ENCODE measurements at regions not wholly inside any gene's neighbourhood (a gene's known extent, or its start where the extent isn't known, plus 50 kb on each side); places are given as distances from the start of the nearest gene placed in this dataset.

GRCh38 chr4:160809576-160809975 lies 1354.2 kb downstream of the FSTL5 start:
- H4K20me1 ChIP-seq (replicated peaks in 1 of 2; ENCODE audit: control insufficient read depth in 1 of 2, insufficient read depth in 2 of 2, low read length in 2 of 2), result no peaks in the 10 kb centered on the region
- H3K4me2 ChIP-seq (ENCODE audit: insufficient read depth in 1 of 2, low read depth in 2 of 2, low read length in 2 of 2), result no peak overlapping the region
- no peak overlapping the region for H3K4me3 ChIP-seq (ENCODE audit: extremely low read depth in 1 of 4, insufficient read depth in 2 of 4, low read depth in 3 of 4, low read length in 4 of 4)
- H4K8ac ChIP-seq (ENCODE audit: extremely low read depth, insufficient read depth, low read length), result no peak overlapping the region
- no peaks in the 10 kb centered on the region for H3K79me1 ChIP-seq (ENCODE audit: low read depth, low read length)
- H3K4me1 ChIP-seq (replicated peaks in 1 of 4; ENCODE audit: control insufficient read depth in 3 of 4, insufficient read depth in 4 of 4, low read length in 3 of 4), result no peaks in the 10 kb centered on the region
- no peaks in the 10 kb centered on the region for H3K9me3 ChIP-seq (ENCODE audit: insufficient read depth in 2 of 2, low read depth in 1 of 2, low read length in 1 of 2)
- CTCF ChIA-PET (ENCODE audit: partially characterized antibody), result no interaction called here
- no peak overlapping the region for H3K27ac ChIP-seq (ENCODE audit: low read depth, low read length)
- H2BK15ac ChIP-seq (ENCODE audit: low read length), result no peak overlapping the region
- no peak overlapping the region for H3K9ac ChIP-seq (replicated peaks in 1 of 4; ENCODE audit: extremely low read depth in 1 of 4, low read depth in 3 of 4, low read length in 3 of 4)
- POLR2A ChIA-PET (ENCODE audit: partially characterized antibody), result no interaction called here
- no peak overlapping the region for H3K23ac ChIP-seq (ENCODE audit: insufficient read length)
- H3K56ac ChIP-seq (replicated peaks; ENCODE audit: insufficient read length, low read depth, low read length), result no peak overlapping the region
- no peak overlapping the region for H4K5ac ChIP-seq (ENCODE audit: insufficient read length, low read depth, low read length)
- FAIRE-seq (no peak), DNase-seq (ENCODE audit: low read depth in 1 of 2, low spot score in 2 of 2) (no peak)
- no peak overlapping the region for H3K4ac ChIP-seq (replicated peaks; ENCODE audit: insufficient read length, low read depth, low read length)
- H4K91ac ChIP-seq (replicated peaks; ENCODE audit: insufficient read length, low read length), result no peak overlapping the region
- H3K79me2 ChIP-seq (ENCODE audit: control insufficient read depth in 1 of 2, insufficient read depth in 2 of 2, low read length in 2 of 2), result no peaks in the 10 kb centered on the region
- no peaks in the 10 kb centered on the region for H3K27me3 ChIP-seq (replicated peaks in 1 of 4; ENCODE audit: control insufficient read depth in 3 of 4, extremely low read depth in 1 of 4, insufficient read depth in 3 of 4, low read length in 3 of 4)
- H2AK5ac ChIP-seq (ENCODE audit: low read depth, low read length), result no peak overlapping the region
- no peak overlapping the region for H2BK120ac ChIP-seq (replicated peaks; ENCODE audit: low read depth, low read length)
- no peak overlapping the region for H3K18ac ChIP-seq (ENCODE audit: extremely low read depth, low read length)
- no peak overlapping the region for H2BK20ac ChIP-seq (ENCODE audit: low read length)
- H3K23me2 ChIP-seq (ENCODE audit: low read depth, low read length), result no peaks in the 10 kb centered on the region
- H3K14ac ChIP-seq (ENCODE audit: insufficient read length), result no peak overlapping the region
- H3K36me3 ChIP-seq (ENCODE audit: control insufficient read depth in 2 of 4, insufficient read depth in 4 of 4, low read length in 3 of 4), result no peaks in the 10 kb centered on the region
- H2BK12ac ChIP-seq (ENCODE audit: low read depth, low read length), result no peak overlapping the region
- no peak overlapping the region for H2AFZ ChIP-seq (ENCODE audit: low read length)
- H2BK5ac ChIP-seq (ENCODE audit: low read depth, low read length), result no peak overlapping the region
- TF ChIP-seq PHF8 (conservative IDR thresholded peaks at IDR 0.05; ENCODE audit: low read depth, low read length), result no peak
- TF ChIP-seq BCL11A (IDR thresholded peaks at IDR 0.05; ENCODE audit: low read depth in 2 of 2, low read length in 2 of 2), result no peak
- no peak for TF ChIP-seq NANOG (IDR thresholded peaks at IDR 0.05; ENCODE audit: insufficient read depth, low read depth, low read length, poor library complexity, severe bottlenecking)
- no peak for TF ChIP-seq CHD2 (IDR thresholded peaks at IDR 0.05; ENCODE audit: low read length)
- no peak for TF ChIP-seq MAX (IDR thresholded peaks at IDR 0.05)
- no peak for TF ChIP-seq FOSL1 (IDR thresholded peaks at IDR 0.05; ENCODE audit: insufficient read depth, low read depth, low read length)
- TF ChIP-seq RAD21 (IDR thresholded peaks at IDR 0.05 in 1 of 2, conservative IDR thresholded peaks at IDR 0.05 in 1 of 2; ENCODE audit: low read depth in 2 of 2, low read length in 2 of 2), result no peak
- TF ChIP-seq SAP30 (IDR thresholded peaks at IDR 0.05; ENCODE audit: insufficient read depth, insufficient replicate concordance, low read length), result no peak
- TF ChIP-seq USF2 (IDR thresholded peaks at IDR 0.05; ENCODE audit: low read length), result no peak
- TF ChIP-seq SUZ12 (IDR thresholded peaks at IDR 0.05; ENCODE audit: low read length), result no peak
- TF ChIP-seq KDM1A (IDR thresholded peaks at IDR 0.05; ENCODE audit: borderline replicate concordance, low read length), result no peak
- TF ChIP-seq ATF3 (IDR thresholded peaks at IDR 0.05; ENCODE audit: insufficient read depth, low read depth, low read length), result no peak
- TF ChIP-seq KDM5A (IDR thresholded peaks at IDR 0.05; ENCODE audit: low read length), result no peak

All from H1 (cell line).